ENCODE measurements at regions not wholly inside any gene's neighbourhood (a gene's known extent, or its start where the extent isn't known, plus 50 kb on each side); places are given as distances from the start of the nearest gene placed in this dataset.

- Histone ChIP-seq H3K9ac (replicated peaks in 1 of 4; ENCODE audit: extremely low read depth in 1 of 4, low read depth in 3 of 4, low read length in 3 of 4) (no peak overlapping the region), H3K36me3 (ENCODE audit: control insufficient read depth in 2 of 4, insufficient read depth in 4 of 4, low read length in 3 of 4) (no peaks in the 10 kb centered on the region), H2BK5ac (ENCODE audit: low read depth, low read length) (no peak overlapping the region), H3K56ac (replicated peaks; ENCODE audit: insufficient read length, low read depth, low read length) (no peak overlapping the region), H4K20me1 (replicated peaks in 1 of 2; ENCODE audit: control insufficient read depth in 1 of 2, insufficient read depth in 2 of 2, low read length in 2 of 2) (no peaks in the 10 kb centered on the region), H3K4me2 (ENCODE audit: insufficient read depth in 1 of 2, low read depth in 2 of 2, low read length in 2 of 2) (no peak overlapping the region), H3K18ac (ENCODE audit: extremely low read depth, low read length) (no peak overlapping the region), H2AK5ac (ENCODE audit: low read depth, low read length) (no peak overlapping the region), H2BK12ac (ENCODE audit: low read depth, low read length) (no peak overlapping the region), H3K4ac (replicated peaks; ENCODE audit: insufficient read length, low read depth, low read length) (no peak overlapping the region), H4K8ac (ENCODE audit: extremely low read depth, insufficient read depth, low read length) (no peak overlapping the region), H3K79me1 (ENCODE audit: low read depth, low read length) (no peaks in the 10 kb centered on the region), H2BK20ac (ENCODE audit: low read length) (no peak overlapping the region), H3K79me2 (ENCODE audit: control insufficient read depth in 1 of 2, insufficient read depth in 2 of 2, low read length in 2 of 2) (no peaks in the 10 kb centered on the region), H3K14ac (ENCODE audit: insufficient read length) (no peak overlapping the region), H2BK120ac (replicated peaks; ENCODE audit: low read depth, low read length) (no peak overlapping the region), H3K9me3 (ENCODE audit: insufficient read depth in 2 of 2, low read depth in 1 of 2, low read length in 1 of 2) (no peaks in the 10 kb centered on the region), H3K23ac (ENCODE audit: insufficient read length) (no peak overlapping the region), H3K27me3 (replicated peaks in 1 of 4; ENCODE audit: control insufficient read depth in 3 of 4, extremely low read depth in 1 of 4, insufficient read depth in 3 of 4, low read length in 3 of 4) (no peaks in the 10 kb centered on the region; a peak in 1 of 7 replicates), H2BK15ac (ENCODE audit: low read length) (no peak overlapping the region), H3K4me1 (replicated peaks in 1 of 4; ENCODE audit: control insufficient read depth in 3 of 4, insufficient read depth in 4 of 4, low read length in 3 of 4) (peaks cover 0 to 7% (median 4%) of the 10 kb centered on the region in 4 experiments; a peak in 3 of 7 replicates), H4K91ac (replicated peaks; ENCODE audit: insufficient read length, low read length) (no peak overlapping the region), H3K4me3 (ENCODE audit: extremely low read depth in 1 of 4, insufficient read depth in 2 of 4, low read depth in 3 of 4, low read length in 4 of 4) (no peak overlapping the region), H4K5ac (ENCODE audit: insufficient read length, low read depth, low read length) (no peak overlapping the region), H3K23me2 (ENCODE audit: low read depth, low read length) (peaks cover 6% of the 10 kb centered on the region), H3K27ac (ENCODE audit: low read depth, low read length) (no peak overlapping the region), H2AFZ (ENCODE audit: low read length) (no peak overlapping the region)
- 88% methylated on average over 3 of the region's 3 CpGs; no CpG with 5 or more reads in 1 of the 2 experiments for WGBS, 2 experiments (ENCODE audit: extremely low coverage in 1 of 2, insufficient coverage in 1 of 2, insufficient read length in 1 of 2, insufficient replicate concordance in 2 of 2, low coverage in 1 of 2, low lambda C conversion rate in 2 of 2, missing lambda C conversion rate in 1 of 2)
- FAIRE-seq (no peak), DNase-seq (ENCODE audit: low read depth in 1 of 2, low spot score in 2 of 2) (no peak)
- TF ChIP-seq POLR2A (IDR thresholded peaks at IDR 0.05; ENCODE audit: control extremely low read depth in 1 of 2, low read depth in 2 of 2, low read length in 2 of 2) (no peak), TAF1 (IDR thresholded peaks at IDR 0.05; ENCODE audit: low read depth, low read length) (no peak), RXRA (IDR thresholded peaks at IDR 0.05; ENCODE audit: insufficient read depth, low read depth, low read length) (no peak), MAFK (IDR thresholded peaks at IDR 0.05; ENCODE audit: low read depth, low read length) (no peak), RBBP5 (IDR thresholded peaks at IDR 0.05; ENCODE audit: borderline replicate concordance, low read depth, low read length) (no peak), EP300 (IDR thresholded peaks at IDR 0.05; ENCODE audit: borderline replicate concordance in 1 of 2, low read depth in 2 of 2, low read length in 2 of 2) (no peak), NANOG (IDR thresholded peaks at IDR 0.05; ENCODE audit: insufficient read depth, low read depth, low read length, poor library complexity, severe bottlenecking) (no peak), KDM1A (IDR thresholded peaks at IDR 0.05; ENCODE audit: borderline replicate concordance, low read length) (no peak)
- CTCF ChIA-PET (ENCODE audit: partially characterized antibody), result interaction anchor here (0.8 to 1.9 kb wide), 4 partner anchors 10 to 71 kb away, joined by 3 to 12 read pairs (median 6); no protein-coding TSS in a partner anchor
- POLR2A ChIA-PET (ENCODE audit: partially characterized antibody), result interaction anchor here (1.6 kb wide), 1 partner anchor 10 kb away, joined by 3 read pairs; no protein-coding TSS in a partner anchor
Measured at GRCh38 chr1:65072845-65073244, 75.2 kb upstream of the AK4 start.

Data from H1 (cell line).